HG03558 (cell line): ENCODE measurements at regions not wholly inside any gene's neighbourhood (a gene's known extent, or its start where the extent isn't known, plus 50 kb on each side); places are given as distances from the start of the nearest gene placed in this dataset.
"Not testable (repeated sequence)": the region's sequence is repeated elsewhere in the genome, so short reads cannot be mapped to it uniquely, and the experiment has no call there.

ENCODE experiments used
- ATAC-seq: cut with Tn5 transposase; IDR thresholded peaks from one replicate; pipeline ENCODE4 v1.9.1; 2021; ENCODE audit warnings: moderate number of reproducible peaks; ENCODE audit not compliant: unreplicated experiment; ENCODE audit errors: extremely low read depth

DNA sequence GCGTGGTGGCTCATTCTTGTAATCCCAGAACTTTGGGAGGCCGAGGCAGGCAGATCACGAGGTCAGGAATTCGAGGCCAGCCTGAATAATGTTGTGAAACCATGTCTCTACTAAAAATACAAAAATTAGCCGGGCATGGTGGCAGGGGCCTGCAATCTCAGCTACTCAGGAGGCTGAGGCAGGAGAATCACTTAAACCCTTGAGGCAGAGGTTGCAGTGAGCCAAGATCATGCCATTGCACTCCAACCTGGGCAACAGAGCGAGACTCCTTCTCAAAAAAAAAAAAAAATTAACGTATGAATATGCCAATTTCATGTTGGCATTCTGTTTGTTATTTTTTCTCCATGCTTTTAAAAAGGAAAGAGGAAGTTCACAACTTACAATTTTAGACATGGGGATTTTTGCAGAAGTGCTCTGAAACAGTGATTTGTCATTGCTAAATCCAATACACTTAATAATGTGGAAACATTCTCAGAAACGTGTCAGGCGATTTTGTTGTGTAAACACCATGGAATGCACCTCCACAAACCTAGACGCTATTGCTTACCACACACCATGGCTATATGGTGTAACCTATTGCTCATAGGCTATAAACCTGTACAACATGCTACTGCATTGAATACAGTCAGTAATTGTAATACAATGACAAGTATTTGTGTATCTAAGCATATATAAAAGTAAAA, 115.9 kb upstream of the PCDH20 start:
- ATAC-seq, result no peak

DNA sequence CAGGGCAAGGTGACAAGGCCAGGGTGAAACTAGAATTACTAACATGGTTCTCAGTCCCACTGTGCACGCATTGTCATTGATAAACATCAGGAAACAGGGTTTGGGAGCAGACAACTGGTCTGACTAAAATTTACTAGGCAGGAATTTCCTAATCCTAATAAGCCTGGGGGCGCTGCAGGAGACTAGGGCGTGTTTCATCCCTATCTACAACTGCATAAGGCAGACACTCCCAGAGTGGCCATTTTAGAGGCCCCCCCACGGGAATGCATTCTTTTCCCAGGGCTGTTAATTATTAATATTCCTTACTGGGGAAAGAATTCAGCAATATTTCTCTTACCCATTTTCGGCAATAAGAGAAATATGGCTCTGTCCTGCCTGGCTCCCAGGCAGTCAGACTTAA, 103.6 kb upstream of the PCDH20 start:
- ATAC-seq, result not testable (repeated sequence)

DNA sequence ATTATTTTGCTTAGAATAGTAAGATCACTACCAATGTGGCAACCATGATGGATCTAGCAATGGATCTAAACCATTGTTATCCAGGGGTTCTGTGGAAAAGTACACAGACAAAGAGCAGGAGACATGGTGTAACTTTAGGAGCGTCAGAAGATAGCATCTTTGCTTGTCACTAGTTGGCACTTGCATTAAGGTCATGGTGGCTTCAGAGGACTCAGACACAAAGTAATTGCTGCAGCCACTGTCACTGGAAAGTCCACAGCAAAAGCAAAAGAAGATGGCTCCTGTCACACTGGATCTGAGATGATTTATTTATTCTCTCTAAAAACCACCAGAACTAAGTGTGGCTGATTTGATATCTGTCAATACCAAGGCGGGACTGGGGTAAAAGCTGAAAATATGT, 93.3 kb upstream of the PCDH20 start:
- no peak for ATAC-seq

DNA sequence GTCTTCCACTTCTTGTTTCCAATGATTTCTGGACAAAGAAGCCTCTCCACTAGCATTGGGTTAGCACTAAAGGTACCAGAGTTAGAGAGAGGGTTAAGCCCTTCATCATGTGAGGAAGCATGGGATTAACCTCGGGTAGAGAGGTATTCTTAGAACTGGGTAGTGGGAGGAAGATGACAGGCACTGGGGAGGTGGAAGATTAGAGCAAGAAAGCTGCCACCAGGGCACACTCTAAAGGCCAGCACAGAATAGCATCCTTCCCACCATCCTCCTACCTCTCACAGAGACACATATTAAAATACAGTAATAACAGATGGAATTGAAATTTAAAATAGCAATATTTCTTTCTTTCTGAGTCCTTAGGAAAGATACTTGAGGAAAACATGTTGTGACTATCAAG, 84.5 kb upstream of the PCDH20 start:
- ATAC-seq, result no peak

DNA sequence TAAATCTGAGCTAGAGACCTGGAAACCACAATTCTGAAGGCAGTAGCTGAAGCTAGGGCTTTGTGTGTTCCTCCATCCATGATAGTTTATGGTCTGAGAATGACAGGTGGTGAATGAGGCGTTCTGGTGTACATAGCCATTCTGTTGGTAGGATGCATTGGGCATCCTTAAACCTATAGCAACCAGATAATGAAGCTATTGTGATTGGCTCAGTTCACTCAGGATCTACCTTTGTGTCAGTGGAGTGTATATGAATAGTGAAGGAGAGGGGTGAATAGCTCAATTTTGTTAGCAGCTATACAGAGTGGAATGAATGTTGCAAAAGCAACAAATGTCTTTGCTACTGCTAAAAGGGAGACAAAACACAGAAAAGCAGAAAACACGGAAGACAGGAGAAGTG, 80.0 kb upstream of the PCDH20 start:
- ATAC-seq, result no peak

DNA sequence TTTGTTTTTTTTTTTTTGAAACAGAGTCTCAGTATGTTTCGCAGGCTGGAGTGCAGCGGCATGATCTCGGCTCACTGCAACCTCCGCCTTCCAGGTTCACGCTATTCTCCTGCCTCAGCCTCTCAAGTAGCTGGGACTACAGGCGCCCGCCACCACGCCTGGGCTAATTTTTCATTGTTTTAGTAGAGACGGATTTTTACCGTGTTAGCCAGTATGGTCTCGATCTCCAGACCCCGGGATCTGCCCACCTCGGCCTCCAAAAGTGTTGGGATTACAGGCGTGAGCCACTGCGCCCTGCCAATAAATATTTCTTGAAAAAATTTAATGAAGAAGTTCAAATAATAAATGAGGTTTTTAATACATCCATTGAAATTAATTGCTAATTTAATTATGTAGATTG, 77.9 kb upstream of the PCDH20 start:
- ATAC-seq, result not testable (repeated sequence)

DNA sequence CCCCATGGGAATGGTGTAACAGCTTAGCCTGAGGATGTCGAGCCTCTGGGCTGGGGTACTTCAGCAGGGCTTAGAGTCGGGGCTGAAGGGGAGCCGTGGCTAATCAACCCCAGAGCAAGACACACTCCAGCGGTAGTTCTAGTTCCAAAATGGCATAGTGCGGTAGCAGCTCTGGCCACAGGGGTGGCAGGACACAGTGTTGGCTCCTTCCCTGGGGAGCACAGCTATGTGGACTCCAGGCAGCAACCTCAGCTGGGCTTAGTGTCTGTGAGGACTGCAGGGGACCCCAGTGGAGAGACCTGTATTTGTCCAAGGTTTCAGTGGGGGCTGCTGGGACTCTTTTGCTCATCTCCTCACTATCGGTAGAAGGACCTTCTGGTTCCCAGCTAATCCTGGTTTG, 70.8 kb upstream of the PCDH20 start:
- no peak for ATAC-seq

DNA sequence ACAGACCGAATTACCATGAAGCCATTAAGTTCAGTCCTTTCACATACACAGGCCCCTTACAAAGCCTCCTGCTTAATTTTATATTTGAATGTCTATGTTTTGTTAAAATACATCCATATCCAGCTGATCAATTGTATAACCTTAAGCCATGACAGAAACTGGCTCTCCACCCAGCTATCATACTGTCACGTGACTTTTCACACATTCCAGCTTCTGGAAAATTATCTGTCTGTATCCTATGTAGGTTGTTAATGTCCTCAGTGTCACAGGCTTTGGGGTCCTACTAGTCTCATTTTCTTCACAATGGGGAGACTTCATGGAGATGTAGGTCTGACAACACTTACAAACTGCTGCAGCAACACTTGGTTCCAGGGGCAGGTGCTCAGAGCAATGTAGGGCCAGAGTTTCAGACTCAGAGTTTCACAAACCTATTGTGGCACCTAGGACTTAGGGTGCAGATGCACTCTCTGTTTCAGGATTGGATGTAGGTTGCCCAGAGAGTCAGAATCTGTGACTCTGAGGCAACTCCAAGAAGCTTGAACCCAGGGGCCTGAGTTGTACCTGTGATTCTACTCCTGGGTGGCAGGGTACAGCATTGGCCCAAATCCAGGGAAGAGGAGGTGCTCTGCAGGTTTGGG, 69.6 kb upstream of the PCDH20 start:
- no peak for ATAC-seq

DNA sequence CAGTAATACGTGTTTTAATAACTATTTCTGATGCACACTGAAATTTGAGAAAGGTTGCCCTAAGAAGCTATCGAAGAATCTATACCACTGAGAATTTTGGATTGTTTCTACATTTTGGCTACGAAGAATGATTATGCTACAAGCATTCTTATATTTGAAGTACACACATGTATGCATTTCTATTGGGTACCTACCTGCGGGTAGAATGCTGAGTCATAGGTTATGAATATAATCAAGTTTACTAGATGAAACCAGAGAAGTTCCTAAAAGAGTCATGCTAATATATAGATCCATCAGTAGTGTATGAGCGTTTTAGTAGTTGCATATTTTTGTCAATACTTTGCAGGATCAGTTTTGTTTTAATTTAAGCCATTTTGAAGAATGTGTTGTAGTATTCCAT, 62.0 kb upstream of the PCDH20 start:
- no peak for ATAC-seq

DNA sequence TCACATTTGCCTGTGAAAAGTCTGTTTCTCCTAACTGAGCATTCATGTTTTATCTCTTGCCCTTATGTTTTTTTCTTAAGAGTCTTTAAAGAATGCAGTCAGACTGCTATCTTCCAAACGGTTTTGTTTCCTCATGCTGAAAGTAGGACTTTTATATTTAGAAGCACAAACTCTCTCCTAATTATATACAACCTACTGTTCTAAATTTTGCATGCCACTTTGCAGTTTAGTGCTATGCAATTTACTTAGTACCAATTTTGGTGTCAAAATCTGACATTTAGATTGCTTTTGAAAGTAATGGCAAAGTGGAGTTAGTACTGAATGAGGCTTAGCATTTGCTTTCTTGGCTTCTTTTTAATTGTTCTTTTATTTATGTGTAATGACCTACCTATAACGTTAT, 55.1 kb upstream of the PCDH20 start:
- no peak for ATAC-seq

DNA sequence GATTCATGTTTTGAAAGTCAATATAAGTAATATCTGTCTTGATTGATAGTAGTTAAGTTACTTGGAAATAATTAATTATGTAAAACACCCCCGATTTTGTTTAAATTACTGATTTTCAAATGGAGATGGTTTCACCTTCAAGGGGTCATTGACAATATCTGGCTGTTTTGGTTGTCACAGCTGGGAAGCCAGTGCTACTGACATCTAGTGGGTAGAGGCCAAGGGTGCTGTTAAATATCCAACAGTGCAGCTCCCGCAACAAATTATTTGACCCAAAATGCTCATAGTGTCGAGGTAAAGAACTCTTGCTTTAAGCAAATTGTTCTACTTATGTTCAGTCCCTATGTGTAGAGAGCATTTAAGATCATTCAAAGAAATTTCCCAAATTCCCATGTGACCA, 50.6 kb upstream of the PCDH20 start:
- ATAC-seq, result no peak
